Muscle of arm (tissue), 1 donor: ENCODE measurements at regions not wholly inside any gene's neighbourhood (a gene's known extent, or its start where the extent isn't known, plus 50 kb on each side); places are given as distances from the start of the nearest gene placed in this dataset.
"Not testable (repeated sequence)": the region's sequence is repeated elsewhere in the genome, so short reads cannot be mapped to it uniquely, and the experiment has no call there.

Experiments
- DNase-seq: peaks from one replicate; pipeline ENCODE4 v3.0.0-alpha.2; 2013

DNA sequence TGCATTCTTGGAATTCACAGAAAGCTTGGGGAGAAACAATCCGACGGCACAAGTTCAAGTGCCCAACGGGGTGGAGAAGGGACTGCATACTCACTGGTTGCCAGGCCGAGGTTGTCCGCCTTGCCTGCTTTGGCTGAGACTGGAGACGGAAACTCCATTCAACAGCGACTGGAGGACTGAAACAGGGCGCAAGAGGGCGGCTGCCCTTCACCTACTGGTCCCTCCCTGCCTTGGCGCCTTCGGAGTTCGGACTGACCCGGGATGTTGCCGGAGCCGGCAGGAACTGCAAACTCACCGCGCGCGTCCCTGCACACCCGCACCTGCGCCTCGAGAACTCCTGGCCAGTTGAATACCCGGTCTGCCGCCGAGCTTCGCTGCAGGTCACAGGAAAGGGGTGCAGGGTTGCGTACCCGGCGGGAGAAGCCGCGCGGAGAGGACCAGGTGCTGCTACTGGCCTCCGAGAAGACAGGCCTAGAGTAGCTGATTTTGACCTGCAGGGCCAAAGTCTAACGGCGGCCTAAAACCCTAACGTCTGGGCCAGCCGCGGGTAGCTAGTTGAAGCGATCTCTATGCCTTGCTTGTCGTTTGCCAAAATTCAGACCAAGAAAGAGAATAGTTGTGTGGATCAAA is 132.9 kb downstream of the FAM72B start:
- DNase-seq: not testable (repeated sequence)

- not testable (repeated sequence) for DNase-seq
These were observed 132.0 kb downstream of the FAM72B start for GRCh38 chr1:121052081-121052660.

DNA sequence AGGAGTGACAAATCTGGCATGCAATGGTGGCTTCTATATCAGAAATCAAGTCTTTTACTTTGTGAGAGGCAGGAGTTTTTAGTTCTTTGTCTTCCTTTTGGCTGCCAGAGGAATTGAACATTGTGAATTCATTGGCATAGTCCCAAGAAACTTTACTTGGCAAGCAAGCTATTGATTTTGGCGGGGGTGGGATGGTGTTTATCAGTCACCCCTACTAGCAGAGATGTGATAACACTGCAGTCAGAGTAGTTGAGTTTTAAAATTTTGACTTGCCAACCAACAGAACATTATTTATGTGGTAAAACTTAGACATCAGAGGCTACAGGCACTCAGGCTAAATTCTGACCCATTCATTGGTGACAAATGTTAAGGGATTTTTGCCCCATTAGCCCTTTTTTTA is 129.2 kb downstream of the FAM72B start:
- not testable (repeated sequence) for DNase-seq

GRCh38 chr1:121066925-121067324 is 117.2 kb downstream of the FAM72B start:
- not testable (repeated sequence) for DNase-seq

DNA sequence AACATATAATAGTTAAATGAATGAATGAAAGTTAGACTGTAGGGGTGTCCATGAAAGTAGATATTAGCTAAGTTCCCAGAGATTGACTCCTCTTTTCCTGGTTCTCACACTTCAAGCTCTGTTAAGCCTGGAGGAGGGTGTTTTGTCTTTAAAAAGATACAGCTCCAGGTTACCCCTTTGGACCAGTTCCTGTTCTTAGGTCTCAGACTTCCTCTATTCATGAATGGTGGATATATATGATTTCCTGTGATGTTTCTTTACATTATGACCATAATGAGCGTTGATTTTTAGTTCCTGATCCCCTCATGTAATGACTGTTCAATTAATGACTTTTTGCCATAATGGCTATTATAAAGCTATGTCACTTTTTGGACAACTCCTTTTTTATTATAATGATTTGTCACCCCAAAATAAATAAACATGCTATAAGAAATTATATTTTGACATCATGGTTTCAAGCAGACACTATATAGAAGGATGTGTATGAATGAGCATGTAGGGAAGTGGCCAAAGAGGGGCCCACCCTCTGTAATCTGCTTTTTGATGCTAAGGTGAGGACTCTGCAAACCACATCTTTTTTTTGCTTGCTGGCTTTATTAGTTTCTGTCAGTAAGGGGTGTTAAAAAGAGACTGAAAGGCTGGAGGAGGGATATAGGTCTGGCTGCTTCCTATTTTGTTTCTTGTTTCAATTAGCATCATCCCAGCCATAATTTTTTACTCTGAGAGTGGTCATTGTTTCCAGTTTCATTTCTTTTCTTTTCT is 115.2 kb downstream of the FAM72B start:
- DNase-seq: not testable (repeated sequence)

- not testable (repeated sequence) for DNase-seq
These were observed 110.3 kb downstream of the FAM72B start for GRCh38 chr1:121073852-121074251.

- not testable (repeated sequence) for DNase-seq
These were observed 108.8 kb downstream of the FAM72B start for GRCh38 chr1:121075254-121075805.

GRCh38 chr1:121076674-121077073 is 107.5 kb downstream of the FAM72B start:
- DNase-seq: not testable (repeated sequence)

DNA sequence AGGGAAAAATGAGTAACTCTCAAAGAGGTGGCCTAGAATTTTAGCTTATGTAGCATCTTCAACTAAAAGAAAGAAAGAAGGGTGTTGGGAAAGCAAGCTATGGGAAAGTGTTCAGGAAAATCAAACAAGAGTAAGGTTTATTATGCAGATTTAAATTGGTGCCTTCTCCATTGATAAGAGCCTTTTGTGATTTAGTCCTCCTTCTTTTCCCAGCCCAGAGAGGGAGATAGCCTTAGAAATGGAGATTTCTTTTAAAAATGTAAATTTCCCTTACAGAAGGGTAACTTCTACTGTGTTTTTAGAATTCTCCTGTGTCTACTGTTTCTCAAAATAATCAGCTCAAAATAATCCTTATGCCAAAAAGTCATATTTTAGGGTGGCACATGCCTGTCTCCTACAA is 104.5 kb downstream of the FAM72B start:
- DNase-seq: not testable (repeated sequence)

DNA sequence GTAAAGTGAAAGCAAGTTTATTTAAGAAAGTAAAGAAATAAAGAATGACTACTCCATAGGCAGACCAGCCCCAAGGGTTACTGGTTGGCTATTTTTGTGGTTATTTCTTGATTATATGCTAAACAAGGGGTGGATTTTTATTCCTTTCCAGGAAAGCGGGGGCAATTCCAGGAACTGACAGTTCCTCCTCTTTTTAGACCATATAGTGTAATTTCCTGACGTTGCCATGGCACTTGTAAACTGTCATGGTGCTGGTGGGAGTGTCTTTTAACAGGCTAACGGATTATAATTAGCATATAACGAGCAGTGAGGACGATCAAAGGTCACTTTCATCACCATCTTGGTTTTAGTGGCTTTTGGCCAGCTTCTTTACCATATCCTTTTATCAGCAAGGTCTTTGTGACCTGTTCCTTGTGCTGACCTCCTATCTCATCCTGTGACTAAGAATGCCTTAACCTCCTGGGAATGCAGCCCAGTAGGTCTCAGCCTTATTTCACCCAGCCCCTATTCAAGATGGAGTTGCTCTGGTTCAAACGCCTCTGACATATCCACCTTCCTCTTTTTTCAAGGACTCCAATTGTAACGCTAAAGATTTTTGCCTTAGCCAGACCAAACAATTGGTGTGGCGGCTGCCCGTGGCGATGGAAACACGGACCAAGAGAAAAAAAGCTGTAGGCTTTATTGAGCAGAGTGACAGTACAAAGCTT is 103.8 kb downstream of the FAM72B start:
- DNase-seq: peak; percentile 2

GRCh38 chr1:121080904-121081264 is 103.3 kb downstream of the FAM72B start:
- not testable (repeated sequence) for DNase-seq

DNA sequence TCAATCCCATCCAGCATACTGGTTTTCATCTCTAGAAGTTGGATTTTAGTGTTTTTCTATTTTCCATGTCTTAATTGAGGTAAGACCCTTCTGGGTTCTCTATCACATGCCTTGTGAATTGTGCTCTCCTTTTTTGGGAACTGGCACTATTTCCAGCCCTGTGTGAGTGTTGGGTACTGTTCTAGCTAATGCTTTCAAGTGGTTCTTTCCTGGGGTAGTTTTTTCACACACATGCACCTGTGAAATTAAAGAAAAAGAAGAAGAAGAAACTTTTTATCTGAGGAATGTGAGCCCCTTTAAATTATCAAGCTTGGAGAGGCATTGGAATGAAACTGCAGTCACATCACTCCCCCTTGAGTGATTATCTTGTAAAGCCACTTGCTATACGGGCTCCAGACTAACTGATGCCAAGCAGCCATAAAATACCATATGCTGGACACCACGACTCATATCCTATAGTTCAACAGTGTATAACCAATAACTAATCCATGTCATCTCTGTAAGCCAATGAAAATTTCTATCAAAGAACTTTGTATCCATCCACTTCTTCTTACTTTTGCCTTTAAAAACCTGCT is 102.4 kb downstream of the FAM72B start:
- not testable (repeated sequence) for DNase-seq

DNA sequence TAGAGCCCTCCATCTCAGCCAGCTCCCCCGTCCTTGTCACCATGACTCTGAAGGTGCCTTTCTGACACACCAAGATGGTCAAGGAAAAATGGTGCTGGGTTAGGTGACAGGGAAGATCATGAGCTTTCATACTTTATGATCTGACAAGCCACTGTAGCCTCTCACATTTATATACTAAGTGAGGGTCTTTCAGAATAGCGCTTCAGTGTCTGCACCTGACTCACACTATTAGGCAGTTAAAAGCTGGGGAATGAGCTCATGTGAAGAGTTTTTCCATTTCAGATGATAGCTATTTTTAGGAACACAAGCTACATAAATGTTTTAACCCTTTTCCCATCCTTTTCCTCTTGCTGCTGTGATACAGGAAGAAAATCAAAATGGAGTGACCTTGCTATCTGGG is 101.1 kb downstream of the FAM72B start:
- DNase-seq: not testable (repeated sequence)

DNA sequence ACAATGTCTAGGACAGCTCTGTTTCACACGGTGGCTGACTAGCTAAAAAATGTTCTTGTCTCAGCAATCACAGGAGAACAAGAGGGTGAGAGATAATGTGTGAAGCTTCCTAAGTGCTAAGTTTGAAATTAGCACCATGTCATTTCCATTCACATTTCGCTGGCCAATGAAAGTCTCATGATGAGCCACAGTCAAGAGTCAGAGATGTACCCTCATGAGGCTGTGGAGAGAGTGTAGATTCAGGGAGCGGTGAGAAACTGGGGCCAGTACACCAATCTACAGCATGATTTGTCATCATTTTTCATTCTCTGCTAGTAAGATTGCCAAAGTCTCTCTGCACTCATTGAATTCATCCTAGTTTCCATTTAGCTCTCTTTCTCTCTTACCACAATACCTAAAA is 97.9 kb downstream of the FAM72B start:
- DNase-seq: not testable (repeated sequence)

GRCh38 chr1:121087221-121087620 is 96.9 kb downstream of the FAM72B start:
- DNase-seq: not testable (repeated sequence)

- not testable (repeated sequence) for DNase-seq
These were observed 95.6 kb downstream of the FAM72B start for GRCh38 chr1:121088568-121088967.

GRCh38 chr1:121092329-121092968 is 91.7 kb downstream of the FAM72B start:
- not testable (repeated sequence) for DNase-seq

DNA sequence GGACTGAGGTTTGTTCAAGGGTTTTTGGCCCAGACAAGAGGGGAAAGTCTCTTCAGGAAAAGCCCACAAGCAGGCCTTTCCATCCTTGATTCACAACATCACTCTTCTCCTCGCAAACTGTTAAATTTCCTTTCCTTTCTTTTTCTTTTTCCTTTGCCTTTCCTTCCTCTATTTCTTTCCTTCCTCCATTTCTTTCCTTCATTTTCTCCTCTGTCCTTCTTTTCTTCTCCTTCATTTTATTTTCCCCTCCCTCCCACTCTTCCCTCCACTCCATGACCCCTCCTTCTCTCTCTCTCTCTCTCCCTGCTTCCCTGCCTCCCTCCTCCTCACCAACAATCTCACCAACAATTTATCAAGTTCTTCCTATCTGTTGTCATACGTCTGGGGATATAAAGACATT is 89.1 kb downstream of the FAM72B start:
- DNase-seq: not testable (repeated sequence)

DNA sequence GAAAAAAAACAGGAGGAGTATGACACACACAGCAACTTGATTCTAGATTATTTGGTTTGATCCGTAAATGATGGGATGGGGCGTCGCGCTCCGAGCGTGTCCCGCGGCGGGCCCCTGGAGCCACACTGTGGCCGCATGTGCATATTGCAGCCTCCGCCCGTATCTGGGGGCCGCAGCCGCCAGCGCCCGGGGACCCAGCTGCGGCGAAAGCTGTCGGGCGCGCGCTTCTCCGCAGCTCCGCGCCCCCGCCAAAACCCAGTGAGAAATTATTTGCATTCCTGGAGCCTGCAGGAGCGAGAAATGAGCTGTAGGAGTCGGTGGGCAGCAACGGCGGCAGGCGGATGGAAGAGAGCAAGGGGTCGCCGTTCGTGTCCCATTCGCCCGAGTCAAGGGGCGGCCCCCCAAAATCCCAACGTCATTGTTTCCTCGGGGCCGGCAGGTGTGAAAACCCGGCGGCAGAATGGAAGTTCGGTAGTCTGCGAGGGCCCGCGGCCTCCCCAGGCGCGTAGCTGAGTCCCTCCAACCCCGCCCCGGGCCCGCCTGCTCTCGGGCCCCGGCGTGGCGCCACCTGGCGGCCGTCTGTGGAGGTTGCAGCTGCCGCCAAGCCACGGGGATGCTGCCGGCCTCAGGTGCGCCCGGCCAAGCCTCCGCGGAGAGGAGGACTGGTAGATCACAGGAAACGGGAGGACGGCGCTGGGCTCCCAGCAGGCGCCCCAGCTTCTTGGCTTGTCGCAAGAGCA is 86.8 kb downstream of the FAM72B start:
- DNase-seq: peak; percentile 70

DNA sequence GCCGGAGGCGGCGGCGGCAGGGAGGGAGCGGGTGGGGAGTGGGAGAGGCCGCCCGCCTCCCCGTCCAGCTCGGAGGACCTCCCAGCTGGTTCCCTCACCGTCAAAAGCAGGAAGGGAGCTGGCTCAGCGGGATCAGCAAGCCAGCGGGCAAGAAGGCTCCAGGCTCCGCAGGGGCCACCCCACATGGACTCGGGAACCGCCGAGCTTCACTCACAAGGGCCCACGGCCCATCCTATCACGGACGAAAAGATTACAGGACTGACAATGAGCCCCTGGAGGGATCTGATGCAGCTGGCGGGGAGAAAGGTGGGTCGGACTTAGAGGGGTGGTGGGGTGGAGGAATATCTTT is 86.3 kb downstream of the FAM72B start:
- not testable (repeated sequence) for DNase-seq
